ENCODE measurements at regions not wholly inside any gene's neighbourhood (a gene's known extent, or its start where the extent isn't known, plus 50 kb on each side); places are given as distances from the start of the nearest gene placed in this dataset.

DNA sequence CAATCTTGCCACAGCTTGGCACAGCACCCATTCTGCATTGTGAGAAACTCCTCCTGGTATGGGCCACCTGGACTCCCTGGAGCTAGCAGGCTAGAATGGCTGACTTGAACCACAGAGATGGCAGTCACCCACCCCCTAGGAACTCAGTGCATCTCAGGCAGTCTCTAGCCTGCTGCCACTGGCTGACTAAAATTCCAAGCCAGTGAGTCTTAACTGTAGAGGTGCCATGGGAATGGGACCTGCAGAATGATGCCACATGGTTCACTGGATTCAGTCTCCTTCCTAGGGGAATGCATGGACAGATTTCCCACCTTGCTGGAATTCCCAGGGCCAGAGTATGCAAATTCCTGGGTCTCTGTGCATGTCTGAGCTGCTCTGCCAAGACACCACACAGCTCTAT, 382.9 kb downstream of the MAN2A1 start:
- DNase-seq (ENCODE audit: low read depth in 2 of 2): no peak

DNA sequence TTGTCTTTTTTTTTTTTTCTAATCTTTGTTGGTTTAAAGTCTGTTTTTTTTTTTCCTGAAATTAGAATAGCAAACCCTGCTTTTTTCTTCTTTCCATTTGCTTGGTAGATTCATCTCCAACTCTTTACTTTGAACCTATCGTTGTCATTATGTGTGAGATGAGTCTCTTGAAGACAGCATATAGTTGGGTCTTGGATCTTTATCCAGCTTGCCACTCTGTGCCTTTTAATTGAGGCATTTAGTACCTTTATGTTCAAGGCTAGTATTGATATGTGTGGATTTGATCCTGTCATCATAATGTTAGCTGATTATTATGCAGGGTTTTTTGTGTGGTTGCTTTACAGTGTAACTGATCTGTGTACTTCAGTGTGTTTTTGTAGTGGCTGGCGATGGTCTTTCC, 383.8 kb downstream of the MAN2A1 start:
- DNase-seq (ENCODE audit: low read depth in 2 of 2): no peak

DNA sequence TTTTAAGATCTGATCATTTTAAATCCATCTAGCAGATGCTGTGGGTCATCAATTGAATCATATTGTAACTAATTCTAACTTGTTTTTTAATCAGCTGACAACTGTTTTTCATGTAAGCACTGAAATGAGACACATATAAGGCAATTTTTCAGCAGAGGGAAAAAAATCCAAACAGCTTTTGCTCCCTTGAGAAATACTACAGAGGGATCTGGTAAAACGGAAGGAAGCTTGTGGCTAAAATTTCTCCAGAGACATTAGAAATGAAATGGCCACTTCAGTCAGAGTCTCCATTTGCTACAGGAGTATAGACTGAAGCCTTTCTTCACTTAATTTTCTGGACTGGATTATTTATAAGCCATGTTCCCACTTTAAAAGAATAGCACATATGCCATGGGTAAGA, 385.9 kb downstream of the MAN2A1 start:
- DNase-seq (ENCODE audit: low read depth in 2 of 2): no peak

DNA sequence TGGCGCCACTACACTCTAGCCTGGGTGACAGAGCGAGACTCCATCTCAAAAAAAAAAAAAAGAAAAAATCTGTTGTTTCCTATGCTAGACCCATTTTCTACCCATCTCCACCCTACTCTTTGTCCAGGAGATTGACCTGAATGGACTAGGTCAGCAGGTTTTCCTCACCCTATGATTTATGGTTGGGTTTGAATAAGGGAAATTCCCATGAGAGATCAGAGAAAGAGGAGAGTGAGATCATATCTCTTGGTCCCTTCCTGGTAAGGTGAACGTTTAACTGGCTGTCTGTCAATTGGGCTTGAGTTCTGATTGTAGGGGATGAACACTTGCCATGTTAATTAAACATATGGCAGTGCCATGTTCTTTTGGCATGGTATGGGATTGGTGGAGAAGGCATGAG, 387.4 kb downstream of the MAN2A1 start:
- no peak for DNase-seq (ENCODE audit: low read depth in 2 of 2)

DNA sequence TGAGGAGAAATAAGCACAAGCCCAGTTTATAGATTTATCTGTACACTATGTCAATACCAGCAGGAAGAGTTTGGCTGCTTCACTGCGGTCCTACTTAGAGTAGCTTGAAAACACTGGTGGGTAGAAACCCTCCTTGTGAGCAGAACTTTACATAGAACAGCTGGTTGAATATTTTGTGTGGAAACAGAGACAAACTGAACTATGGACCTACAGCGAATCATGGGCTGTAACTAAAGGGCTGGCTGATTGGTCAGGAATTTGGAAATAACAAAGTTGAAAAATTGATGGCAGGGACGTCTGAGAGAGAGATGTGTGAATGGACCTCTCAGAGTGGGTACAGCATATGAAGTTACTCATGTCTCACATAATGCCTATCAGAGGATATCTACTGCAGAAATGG, 392.5 kb downstream of the MAN2A1 start:
- no peak for DNase-seq (ENCODE audit: low read depth in 2 of 2)

DNA sequence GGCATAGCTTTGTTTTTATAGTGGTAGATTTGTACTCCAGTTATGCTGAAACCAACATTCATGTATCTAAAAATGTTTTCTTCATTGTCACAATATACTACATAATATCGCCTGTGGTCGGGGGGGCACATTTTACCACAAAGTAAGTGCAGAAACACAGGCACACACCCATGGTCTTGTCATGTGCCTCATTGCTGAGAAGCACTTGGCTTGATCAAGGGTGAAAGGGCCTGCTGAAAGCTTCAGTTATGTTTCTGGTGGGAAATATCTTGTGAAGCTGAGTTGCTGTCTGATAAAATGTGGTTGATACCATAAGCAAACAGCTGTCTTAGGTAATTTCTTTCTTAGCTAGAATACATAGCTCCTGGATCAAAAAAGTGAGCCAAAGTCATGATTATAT, 393.1 kb downstream of the MAN2A1 start:
- no peak for DNase-seq (ENCODE audit: low read depth in 2 of 2)

DNA sequence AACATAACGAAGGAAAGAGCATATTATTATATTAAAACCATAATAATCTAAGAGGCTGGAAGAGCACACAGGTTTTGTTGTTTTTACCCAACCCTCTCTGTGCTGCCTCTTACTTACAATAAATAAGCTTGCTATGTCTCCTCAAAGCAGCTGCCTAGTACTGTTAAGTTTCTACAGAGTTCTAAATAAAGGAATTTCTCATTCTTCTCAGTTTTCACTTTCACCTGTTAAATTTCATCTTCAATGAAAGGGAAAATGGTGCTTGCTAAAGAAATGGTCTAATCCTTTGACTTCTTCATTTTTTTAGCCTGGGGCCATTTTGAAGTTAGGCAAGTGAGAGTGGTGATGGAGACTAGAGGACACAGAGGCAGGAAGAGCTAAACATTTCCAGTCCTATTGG, 396.1 kb downstream of the MAN2A1 start:
- no peak for DNase-seq (ENCODE audit: low read depth in 2 of 2)

DNA sequence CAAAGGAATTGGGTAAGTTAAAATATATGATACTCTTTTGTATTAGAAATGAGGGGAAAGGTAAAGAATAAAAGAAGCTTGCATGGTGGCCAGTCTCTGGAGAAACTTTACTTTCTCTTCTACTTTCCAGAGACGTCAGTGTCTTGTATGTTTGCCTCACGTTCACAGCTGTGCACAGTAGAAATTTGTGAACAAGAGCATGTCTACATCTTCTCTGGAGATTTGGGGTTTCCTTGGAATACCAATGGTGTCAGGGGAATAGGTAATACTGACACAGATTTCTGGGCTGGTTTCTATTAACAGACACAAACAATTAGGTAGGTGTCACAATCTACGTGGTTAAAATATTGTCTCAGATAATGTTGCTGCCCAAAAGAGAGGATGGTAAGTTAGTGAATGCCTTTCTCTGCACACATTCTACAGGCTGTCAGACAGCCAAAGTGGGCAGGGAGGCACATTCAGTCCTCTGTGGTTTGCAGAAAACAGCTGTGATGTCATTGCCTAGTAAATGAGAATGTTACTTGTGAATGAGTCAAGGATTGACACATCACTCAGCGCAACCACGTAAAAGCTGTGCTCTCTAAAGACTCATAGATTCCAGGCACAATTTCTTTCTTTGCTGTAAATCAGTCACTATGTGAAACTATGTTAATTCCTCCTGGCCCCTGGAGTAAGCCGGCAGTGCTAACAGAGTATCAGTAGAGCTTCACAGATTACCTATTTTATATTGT, 397.1 kb downstream of the MAN2A1 start:
- no peak for DNase-seq (ENCODE audit: low read depth in 2 of 2)

DNA sequence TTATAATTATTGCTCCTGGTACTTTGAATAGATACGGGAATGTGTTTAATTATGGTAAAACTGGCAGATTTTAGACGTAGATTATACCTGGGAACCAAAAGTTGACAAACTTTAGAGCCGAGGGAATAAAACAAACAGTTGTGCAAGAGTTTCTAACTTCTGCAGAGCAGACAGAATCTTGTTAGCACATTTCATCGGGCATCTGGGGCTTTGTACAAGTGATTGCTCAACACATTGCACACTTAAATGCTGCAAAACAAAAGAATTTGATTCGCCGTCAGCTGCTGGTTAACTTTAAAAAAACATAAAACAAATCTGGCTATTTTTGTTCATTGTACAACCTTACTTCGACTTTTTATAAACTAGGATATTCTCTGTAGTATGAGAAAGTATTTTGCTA, 398.1 kb downstream of the MAN2A1 start:
- no peak for DNase-seq (ENCODE audit: low read depth in 2 of 2)

DNA sequence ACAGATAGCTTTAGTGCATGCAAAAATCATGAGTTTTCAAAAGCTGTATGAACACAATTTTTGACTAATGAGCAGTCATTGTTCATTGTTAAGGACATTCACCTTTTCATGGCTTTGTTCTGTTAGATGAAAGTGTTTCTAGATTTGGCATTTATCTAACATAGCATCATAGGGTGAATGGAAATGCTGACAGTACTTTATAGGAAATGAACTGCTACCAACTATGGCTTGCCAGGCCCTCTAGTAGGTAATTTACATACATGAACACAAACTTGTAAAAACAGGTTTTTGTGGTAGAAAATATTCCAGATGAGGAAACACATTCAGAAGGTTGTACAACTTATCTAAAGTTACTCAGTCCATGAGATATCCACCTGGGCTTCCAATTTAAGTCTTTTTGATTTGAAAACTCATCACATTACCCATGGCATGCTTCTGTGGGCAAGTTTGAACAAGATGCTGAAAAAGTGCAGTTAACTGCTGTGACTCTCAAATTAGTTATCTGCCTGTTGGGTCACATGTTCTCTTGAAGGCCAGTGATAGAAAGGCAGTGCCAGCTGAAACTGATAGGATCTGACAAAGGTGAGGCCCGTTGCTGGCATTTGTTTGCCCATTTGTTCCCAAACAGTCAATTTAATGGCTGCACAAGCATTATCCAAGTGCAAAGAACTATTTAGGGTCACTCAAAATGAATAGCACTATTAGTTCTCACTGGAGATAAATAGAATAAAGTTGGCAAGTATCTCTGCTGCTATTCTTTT, 399.1 kb downstream of the MAN2A1 start:
- DNase-seq (ENCODE audit: low read depth in 2 of 2): no peak

DNA sequence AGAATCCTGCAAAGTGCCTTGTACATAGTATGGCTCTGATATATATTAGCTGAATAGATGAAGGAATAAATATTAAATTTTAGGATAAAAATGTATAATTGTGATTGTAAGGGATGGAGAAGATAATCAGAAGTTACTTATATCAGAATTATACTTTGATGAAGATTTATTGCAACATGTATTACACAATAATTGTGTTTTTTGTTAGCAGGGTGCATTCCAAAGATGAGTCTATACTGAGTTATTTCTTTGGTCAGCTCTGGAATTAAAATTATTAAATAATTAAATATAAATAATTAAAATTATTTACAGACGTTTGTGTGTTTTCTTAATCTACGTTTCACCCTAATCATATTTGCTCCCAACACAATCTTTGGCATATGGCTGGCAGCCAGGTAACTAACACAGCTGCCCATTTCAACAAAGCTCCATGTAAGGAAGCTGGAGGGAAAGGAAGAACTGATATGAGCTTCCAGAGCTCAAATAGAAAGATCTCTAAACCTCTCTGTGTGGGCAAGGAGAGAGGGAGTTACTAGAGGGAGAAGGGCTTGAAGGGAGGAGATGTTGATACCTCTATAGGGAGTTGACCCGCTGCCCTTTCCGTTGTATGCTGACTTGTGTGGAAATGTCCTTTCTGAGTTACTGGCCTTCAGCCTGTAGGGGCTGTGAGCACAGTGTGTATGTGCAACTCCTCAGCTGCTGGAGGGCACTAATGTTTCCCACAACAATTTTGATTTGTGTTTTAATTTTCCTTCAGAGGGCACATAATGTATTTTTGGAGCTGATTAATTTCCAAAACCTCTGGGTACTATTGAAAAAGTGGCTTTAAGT, 403.4 kb downstream of the MAN2A1 start:
- no peak for DNase-seq (ENCODE audit: low read depth in 2 of 2)

DNA sequence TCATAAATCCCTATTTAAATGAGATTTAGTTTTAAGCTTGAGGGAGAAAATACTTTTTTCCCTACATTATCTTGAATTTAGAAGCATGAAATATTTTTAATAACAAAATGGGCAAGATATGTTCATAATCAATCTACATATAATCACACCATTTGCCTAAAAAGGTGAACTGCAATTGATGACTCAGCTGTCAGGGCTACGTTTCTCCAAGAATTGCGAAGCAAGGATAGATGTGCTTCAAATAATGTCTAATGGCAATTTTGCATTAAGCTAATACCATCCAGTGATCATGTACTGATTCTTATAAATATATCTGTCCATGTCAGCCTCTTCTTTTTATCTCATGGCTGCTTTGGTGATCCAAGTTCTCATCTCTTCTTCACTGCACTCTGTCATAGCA, 404.4 kb downstream of the MAN2A1 start:
- no peak for DNase-seq (ENCODE audit: low read depth in 2 of 2)

DNA sequence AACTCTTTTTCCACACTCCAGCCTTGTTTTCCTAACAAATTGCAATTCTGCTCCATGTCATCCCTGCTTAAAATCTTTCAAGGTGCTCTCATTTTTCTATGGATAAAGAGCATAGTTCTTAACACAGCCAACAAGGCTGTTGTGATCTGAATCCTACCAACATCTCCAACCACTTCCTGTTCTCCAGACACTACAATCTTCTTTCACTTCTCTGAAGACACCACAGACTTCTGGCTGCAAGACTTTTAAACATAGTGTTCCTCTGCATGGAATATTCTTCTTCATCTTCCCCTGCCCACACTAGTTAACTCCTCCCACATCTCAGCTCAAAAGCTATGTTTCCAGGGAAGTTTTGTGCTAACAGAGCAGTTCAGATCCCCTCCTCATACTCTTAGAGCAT, 404.8 kb downstream of the MAN2A1 start:
- DNase-seq (ENCODE audit: low read depth in 2 of 2): no peak

DNA sequence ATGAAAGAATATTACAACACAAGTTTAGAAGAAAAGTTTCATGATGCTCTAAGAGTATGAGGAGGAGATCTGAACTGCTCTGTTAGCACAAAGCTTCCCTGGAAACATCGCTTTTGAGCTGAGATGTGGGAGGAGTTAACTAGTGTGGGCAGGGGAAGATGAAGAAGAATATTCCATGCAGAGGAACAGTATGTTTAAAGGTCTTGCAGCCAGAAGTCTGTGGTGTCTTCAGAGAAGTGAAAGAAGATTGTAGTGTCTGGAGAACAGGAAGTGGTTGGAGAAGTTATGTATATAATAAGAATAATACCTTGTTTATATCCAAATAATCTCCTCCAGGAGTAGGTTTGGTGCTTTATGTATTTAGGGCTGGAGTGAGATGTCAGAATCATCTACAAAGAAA, 406.7 kb downstream of the MAN2A1 start:
- DNase-seq (ENCODE audit: low read depth in 2 of 2): no peak

DNA sequence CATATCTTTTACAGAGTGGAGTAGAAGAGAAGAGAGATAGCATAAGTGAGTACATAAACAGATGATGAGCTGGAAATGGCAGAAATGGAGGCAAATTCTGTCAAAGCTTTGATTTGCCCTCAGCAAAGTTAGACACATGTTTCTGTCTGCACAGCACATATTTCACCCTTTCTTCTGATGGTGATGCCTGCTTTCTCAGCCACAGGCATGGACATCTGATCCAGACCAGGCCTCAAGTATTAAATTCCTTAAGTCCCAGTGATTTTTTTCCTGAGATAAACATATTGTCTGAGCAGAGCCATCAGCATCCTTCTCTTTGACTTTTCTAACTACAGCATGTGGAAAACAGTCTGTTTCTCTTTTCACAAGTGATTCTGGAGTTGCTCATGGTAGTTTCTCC, 409.8 kb downstream of the MAN2A1 start:
- DNase-seq (ENCODE audit: low read depth in 2 of 2): no peak

DNA sequence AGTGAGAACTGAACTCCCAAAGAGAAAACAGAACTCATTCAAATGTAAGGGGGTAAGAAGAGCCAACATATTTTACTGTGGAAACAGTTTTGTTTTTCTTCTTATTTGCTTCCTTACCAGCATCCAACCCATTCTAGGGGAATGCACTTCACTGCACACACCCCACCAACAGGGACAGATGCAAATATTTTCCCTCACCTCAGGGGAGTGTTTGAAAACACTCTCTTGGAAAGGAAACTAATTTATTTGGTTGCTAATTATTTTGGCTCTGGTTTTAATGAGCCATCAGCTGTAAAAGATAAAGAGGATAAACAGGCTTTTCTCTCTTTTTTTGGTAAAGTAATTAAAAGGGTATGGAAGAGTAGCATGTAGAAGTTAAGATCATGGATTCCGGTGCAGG, 413.4 kb downstream of the MAN2A1 start:
- no peak for DNase-seq (ENCODE audit: low read depth in 2 of 2)

DNA sequence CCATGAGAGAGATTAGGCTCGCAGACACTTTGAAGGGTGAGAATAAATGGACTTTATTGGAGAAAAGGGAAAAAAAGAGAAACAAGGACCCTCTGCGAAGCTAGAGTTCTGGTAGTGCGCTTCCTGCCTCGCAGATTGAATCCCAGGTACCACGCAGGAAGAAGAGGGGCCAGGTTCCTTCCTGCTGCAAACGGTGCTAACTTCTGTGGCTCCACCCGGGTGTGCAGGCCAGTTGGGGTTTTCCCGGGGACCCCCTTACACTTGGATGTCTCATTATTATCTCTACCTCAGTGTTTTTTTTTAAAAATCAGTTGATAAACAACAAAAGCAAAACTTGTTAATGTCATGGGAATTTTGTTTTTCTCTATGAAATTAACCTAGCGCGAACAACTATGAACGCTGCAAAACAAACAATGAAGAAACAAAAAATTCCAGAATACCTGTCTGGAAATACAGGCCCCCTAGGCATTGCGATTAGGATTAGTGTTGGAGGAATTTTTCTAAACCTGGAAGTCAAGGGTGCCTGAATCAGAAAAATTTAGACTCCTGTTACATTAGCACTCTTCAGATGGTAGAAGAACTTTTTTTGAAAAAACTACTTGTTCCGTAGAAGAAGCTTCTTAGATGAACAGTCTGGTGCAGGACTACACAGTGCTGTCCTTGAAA, 414.5 kb downstream of the MAN2A1 start:
- DNase-seq (ENCODE audit: low read depth in 2 of 2): no peak

DNA sequence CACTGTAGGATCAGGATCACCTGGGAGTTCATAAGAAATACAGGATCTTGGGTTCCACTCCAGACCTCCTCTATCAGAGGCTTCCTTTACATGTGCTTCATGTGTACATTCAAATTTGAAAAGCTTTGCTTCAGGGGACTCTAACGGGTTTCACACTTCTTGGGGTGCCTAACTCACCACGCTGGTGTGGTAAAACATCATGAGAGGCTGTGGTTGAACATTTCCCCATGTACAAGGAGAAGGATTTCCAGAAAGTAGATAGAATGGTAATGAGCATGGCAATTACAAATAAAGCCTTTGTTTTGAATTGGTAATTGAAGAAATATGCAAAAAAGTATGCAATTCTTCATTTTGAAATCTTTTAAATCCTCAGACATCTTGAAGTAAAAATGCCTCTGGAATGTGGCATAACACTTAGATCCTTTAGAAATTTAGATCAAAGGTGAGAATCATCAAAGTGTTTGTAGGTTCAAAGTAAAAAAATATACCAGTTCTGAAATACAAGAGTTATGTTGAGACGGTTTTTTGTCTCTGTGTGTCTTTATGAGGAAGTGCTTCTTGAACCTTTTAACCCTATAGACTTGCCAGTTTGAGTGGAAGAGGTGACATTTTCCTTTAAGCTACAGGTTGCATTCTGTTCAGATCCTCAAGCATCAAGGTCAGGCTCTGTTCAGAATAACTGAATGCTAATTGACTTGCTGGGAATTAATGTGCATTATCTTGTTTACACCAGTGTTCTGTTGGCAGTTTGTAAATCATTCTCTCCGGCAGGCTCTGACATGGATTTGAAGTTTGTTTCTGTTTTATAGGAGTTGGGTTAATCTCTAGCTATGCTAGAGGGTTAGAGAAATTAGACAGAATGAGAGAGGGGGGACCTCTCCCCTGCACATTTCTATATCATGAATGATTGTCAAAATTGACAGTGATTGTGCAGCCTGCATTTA, 415.3 kb downstream of the MAN2A1 start:
- no peak for DNase-seq (ENCODE audit: low read depth in 2 of 2)

DNA sequence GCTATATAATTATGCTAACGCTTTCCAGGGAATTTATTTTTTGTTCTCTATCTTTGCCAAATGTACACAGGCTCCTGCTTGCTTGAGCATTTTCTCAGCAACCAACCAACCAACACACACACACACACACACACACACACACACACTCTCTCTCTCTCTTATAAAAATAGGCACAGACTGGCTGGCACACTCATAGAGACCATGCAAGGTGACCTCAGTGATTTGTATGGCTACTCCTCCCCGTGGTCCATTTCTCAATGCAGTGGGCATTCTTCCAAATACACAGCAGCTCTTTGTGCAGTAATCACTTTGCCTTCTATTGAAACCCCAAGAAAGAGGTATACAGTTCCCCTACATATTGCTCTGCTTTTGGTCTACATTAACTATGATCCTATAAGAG, 416.0 kb downstream of the MAN2A1 start:
- DNase-seq (ENCODE audit: low read depth in 2 of 2): no peak

DNA sequence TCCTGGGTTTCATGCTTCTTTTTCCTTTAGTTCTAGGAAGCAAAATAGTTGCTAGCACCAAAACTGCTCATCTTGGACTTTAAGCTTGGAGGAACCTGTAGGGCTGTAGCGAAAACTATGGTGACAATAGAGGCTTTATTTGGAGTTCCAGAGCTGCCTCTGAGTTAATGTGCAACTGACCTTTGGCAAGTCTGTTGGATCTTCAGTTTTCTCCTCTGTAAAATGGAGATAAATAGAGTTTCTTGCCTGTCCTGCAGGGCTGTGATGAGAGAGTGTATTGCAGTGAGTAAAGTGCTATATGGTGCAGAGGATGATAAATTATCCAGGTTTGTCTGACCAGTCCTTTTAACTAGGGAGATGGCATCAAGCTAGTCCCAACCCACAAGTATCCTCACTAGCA, 417.0 kb downstream of the MAN2A1 start:
- DNase-seq (ENCODE audit: low read depth in 2 of 2): no peak

DNA sequence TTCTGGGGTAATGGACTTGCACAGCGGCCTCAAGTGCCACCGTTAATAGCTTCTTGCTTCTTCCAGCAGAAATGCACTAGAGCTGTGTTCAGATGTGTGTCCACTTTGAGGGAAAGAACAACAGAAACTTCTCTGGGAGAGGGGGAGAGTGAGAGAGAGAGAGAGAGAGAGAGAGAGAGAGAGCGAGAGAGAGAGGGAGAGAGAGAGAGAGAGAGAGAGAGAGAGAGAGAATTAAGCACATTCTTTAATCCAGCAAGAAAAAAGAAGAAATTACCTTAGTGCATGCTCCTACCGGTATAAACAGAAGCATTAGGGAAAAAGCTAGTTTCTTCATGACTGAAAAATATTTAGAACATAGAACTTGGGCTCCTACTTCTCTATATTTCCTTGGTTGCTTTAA, 418.8 kb downstream of the MAN2A1 start:
- no peak for DNase-seq (ENCODE audit: low read depth in 2 of 2)

All from stimulated activated CD4-positive, alpha-beta T cell treated with anti-CD3 and anti-CD28 coated beads, Interleukin-1b, Interleukin-23, amount 100 ng/mL, for 1 hour (primary cell).